ENCODE measurements at regions not wholly inside any gene's neighbourhood (a gene's known extent, or its start where the extent isn't known, plus 50 kb on each side); places are given as distances from the start of the nearest gene placed in this dataset.
A peak's percentile ranks its signal among the peaks of the same experiment; 100 is the strongest.

DNA sequence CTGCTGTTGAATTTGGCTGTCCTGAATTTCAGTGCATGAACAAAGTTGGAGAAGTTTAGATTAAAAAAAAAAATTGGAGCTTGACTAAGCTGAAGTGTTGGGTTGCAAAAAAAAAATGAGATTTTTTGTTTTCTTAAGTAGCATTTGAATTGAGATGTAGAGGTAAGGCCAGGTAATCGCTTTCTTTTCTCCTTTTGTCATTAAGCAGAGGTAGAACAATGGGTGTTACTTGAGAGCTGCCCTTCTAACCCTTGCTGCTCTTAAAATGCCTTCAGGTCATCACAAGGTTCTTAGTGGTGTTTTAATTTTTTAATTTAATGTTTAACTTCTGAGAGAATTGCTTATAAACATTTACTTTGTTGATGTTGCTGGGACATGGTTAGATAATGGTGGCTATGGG lies 84.1 kb upstream of the PRDM1 start:
- no peaks in the 10 kb centered on the region for H3K4me1 Mint-ChIP-seq (ENCODE audit: low read depth)
- DNase-seq (no peak), ATAC-seq (no peak)
- ChIA-PET CTCF (interaction anchor here (0.6 kb wide), 1 partner anchor 54 kb away, joined by 3 read pairs; no protein-coding TSS in a partner anchor), POLR2A (no interaction called here)
- no peak overlapping the region for H3K27ac Mint-ChIP-seq
- no peaks in the 10 kb centered on the region for H3K9me3 Mint-ChIP-seq (ENCODE audit: insufficient read depth)
- no peaks in the 10 kb centered on the region for H3K36me3 Mint-ChIP-seq (ENCODE audit: low read depth)
- no peak overlapping the region for H3K4me3 Mint-ChIP-seq
- H3K27me3 Mint-ChIP-seq (ENCODE audit: low read depth) = peaks cover 54% of the 10 kb centered on the region

- H3K4me3 Mint-ChIP-seq = no peak overlapping the region
- H3K4me1 Mint-ChIP-seq (ENCODE audit: low read depth) = no peaks in the 10 kb centered on the region
- no peaks in the 10 kb centered on the region for H3K9me3 Mint-ChIP-seq (ENCODE audit: insufficient read depth)
- POLR2A ChIA-PET = no interaction called here
- CTCF ChIA-PET = no interaction called here
- no peak for DNase-seq
- H3K27me3 Mint-ChIP-seq (ENCODE audit: low read depth) = peaks cover 59% of the 10 kb centered on the region
- no peaks in the 10 kb centered on the region for H3K36me3 Mint-ChIP-seq (ENCODE audit: low read depth)
- ATAC-seq = no peak
- H3K27ac Mint-ChIP-seq = no peak overlapping the region
Observed at GRCh38 chr6:106000935-106001334, 85.2 kb upstream of the PRDM1 start.

GRCh38 chr6:105997482-105997881 lies 88.7 kb upstream of the PRDM1 start:
- ChIA-PET POLR2A (no interaction called here), CTCF (interaction anchor here (0.6 to 1.9 kb wide), 3 partner anchors 21 to 566 kb away, joined by 3 to 5 read pairs (median 4); no protein-coding TSS in a partner anchor)
- no peak for DNase-seq
- Mint-ChIP-seq H3K4me3 (no peak overlapping the region), H3K27ac (no peak overlapping the region), H3K4me1 (ENCODE audit: low read depth) (peaks cover 22% of the 10 kb centered on the region), H3K36me3 (ENCODE audit: low read depth) (no peaks in the 10 kb centered on the region), H3K27me3 (ENCODE audit: low read depth) (peaks cover 52% of the 10 kb centered on the region), H3K9me3 (ENCODE audit: insufficient read depth) (no peaks in the 10 kb centered on the region)
- ATAC-seq = no peak

DNA sequence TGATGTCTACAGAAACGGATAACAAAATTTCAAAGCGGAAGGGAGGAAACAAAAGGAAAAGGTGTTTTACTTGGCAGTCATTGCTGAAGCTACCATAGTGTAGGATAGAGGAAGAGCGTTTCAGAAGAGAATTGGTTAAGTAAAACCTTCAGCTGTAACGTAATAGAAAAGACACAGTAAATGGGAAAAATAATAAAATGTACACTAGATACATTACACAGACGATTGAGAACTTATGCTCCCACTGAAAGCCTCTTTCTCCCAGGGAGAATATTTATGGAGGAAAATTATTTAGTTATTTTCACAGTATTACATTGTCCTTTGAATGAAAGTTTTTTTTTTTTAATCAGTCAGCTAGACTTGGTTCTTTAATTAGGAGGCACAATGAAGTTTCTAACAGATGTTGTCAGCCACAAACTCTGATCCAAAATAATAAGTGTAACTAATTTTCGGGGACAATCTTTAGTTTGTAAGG lies 90.7 kb upstream of the PRDM1 start:
- Mint-ChIP-seq H3K9me3 (ENCODE audit: insufficient read depth) (no peaks in the 10 kb centered on the region), H3K36me3 (ENCODE audit: low read depth) (peaks cover 2% of the 10 kb centered on the region), H3K4me3 (peak overlapping the region; percentile 82), H3K27ac (no peak overlapping the region), H3K27me3 (ENCODE audit: low read depth) (peaks cover 49% of the 10 kb centered on the region), H3K4me1 (ENCODE audit: low read depth) (peaks cover 34% of the 10 kb centered on the region)
- ATAC-seq (no peak), DNase-seq (no peak)
- ChIA-PET POLR2A (interaction anchor here (1.2 kb wide), 1 partner anchor 185 kb away, joined by 3 read pairs; no protein-coding TSS in a partner anchor), CTCF (interaction anchor here (1.3 to 1.9 kb wide), 2 partner anchors 88 to 564 kb away, joined by 3 to 4 read pairs; no protein-coding TSS in a partner anchor)

DNA sequence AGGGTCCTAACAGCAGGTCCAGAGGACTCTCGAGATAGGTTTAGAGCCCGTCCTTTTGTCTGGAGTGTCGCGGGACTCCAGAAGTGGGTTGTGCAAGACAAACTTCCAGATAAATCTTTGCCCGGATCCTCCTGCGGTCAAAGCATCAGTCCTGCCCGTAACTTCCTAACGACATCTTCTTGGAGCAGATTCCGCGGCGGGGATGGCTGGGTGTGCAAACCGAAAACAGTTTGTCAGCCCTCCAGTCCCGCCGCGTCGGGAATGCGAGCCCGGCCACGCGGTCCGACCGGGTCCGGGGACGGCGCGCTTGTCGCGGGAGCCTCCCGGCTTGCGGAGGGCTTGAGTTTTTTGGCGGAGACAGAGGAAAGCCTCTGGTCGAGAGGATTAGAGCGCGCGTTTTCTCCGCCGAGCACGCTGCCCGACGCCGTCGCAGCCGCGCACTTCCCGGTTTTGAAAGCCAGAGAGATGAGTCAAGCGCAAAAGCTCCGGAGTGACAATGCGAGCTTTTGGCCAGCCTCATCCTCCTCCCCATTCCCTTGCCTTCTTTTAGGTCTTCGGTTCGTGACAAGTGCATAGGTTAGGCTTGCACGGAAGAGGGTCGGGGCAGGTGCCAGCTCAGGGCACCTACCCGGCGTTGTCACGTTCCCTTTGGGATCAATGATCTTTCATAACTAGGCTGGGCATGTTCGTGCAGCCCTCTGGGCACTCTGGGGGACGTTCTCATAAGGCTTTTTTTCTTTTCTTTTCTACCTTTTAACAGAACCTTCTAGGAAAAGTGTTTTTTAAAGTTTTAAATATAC lies 91.3 kb upstream of the PRDM1 start:
- H3K27ac Mint-ChIP-seq = peak overlapping the region; percentile 80
- POLR2A ChIA-PET = interaction anchor here (0.6 to 3.6 kb wide), 4 partner anchors 12 to 184 kb away, joined by 3 to 23 read pairs (median 3); no protein-coding TSS in a partner anchor
- peak overlapping the region; percentile 82 for H3K4me3 Mint-ChIP-seq
- H3K36me3 Mint-ChIP-seq (ENCODE audit: low read depth) = peaks cover 2% of the 10 kb centered on the region
- H3K4me1 Mint-ChIP-seq (ENCODE audit: low read depth) = peaks cover 40% of the 10 kb centered on the region
- ATAC-seq = peak; percentile 12
- CTCF ChIA-PET = interaction anchor here (0.9 to 3.1 kb wide), 5 partner anchors 12 to 563 kb away, joined by 3 to 28 read pairs (median 4); no protein-coding TSS in a partner anchor
- DNase-seq = peak; percentile 55
- H3K27me3 Mint-ChIP-seq (ENCODE audit: low read depth) = peaks cover 55% of the 10 kb centered on the region
- H3K9me3 Mint-ChIP-seq (ENCODE audit: insufficient read depth) = no peaks in the 10 kb centered on the region

GRCh38 chr6:105994118-105994590 lies 92.0 kb upstream of the PRDM1 start:
- Mint-ChIP-seq H3K4me1 (ENCODE audit: low read depth) (peaks cover 40% of the 10 kb centered on the region), H3K27me3 (ENCODE audit: low read depth) (peaks cover 58% of the 10 kb centered on the region), H3K4me3 (peak overlapping the region; percentile 82), H3K27ac (peak overlapping the region; percentile 80), H3K9me3 (ENCODE audit: insufficient read depth) (no peaks in the 10 kb centered on the region), H3K36me3 (ENCODE audit: low read depth) (peaks cover 2% of the 10 kb centered on the region)
- ChIA-PET CTCF (interaction anchor here (0.9 to 3.4 kb wide), 9 partner anchors 12 to 563 kb away, joined by 3 to 28 read pairs (median 7); no protein-coding TSS in a partner anchor), POLR2A (interaction anchor here (0.6 to 4.1 kb wide), 6 partner anchors 11 to 183 kb away, joined by 3 to 27 read pairs (median 3); no protein-coding TSS in a partner anchor)
- peak; percentile 59 for ATAC-seq
- peak; percentile 66 for DNase-seq

DNA sequence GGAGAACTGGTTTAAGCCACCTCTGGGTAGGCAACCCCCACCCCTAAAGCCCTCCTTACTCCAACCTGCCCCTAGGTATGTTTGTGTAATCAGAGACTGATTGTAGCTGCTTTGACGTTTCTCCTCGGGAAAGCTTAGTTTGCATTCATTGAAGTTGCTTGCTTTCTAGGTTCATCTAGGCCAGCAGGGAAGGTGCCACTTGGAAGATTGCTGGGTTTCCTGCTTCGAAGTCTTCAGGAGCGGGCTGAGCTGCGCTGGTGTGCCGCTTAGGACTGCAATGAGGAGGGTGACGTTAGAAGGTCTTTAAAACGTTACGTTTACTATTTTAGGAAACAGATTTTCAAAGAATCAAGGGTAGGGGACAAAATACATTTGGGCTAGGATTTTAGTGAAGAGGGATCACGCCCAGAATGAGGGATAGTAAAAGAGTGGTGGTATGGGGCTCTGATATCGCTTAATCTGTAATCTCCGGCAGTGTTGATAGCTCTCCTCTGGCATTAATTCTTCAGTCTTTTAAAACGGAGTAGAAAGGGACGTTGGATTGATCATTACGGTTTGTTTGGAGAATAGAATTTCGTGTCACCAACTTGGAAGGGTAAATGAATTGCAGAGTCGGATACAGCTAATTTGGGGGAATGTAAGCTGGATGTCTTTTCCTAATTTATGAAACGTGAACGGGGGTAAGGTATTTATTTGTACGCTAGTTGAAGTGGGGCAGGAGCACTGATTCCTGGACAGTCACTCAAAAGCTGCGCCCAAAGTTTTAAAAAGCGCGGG lies 92.6 kb upstream of the PRDM1 start:
- POLR2A ChIA-PET = interaction anchor here (0.6 to 4.1 kb wide), 8 partner anchors 11 to 347 kb away, joined by 3 to 27 read pairs (median 4); no protein-coding TSS in a partner anchor
- CTCF ChIA-PET = interaction anchor here (0.6 to 3.4 kb wide), 16 partner anchors 11 to 562 kb away, joined by 3 to 28 read pairs (median 4); partner anchors contain the start of gene PRDM1
- peak overlapping the region; percentile 53 for H3K27ac Mint-ChIP-seq
- H3K9me3 Mint-ChIP-seq (ENCODE audit: insufficient read depth) = no peaks in the 10 kb centered on the region
- no peak for ATAC-seq
- H3K27me3 Mint-ChIP-seq (ENCODE audit: low read depth) = peaks cover 63% of the 10 kb centered on the region
- H3K4me3 Mint-ChIP-seq = peak overlapping the region; percentile 82
- H3K4me1 Mint-ChIP-seq (ENCODE audit: low read depth) = peaks cover 40% of the 10 kb centered on the region
- peaks cover 2% of the 10 kb centered on the region for H3K36me3 Mint-ChIP-seq (ENCODE audit: low read depth)
- no peak for DNase-seq

- ChIA-PET CTCF (interaction anchor here (0.8 to 3.4 kb wide), 18 partner anchors 10 to 561 kb away, joined by 3 to 28 read pairs (median 4); partner anchors contain the start of gene PRDM1), POLR2A (interaction anchor here (0.6 to 4.1 kb wide), 11 partner anchors 10 to 1964 kb away, joined by 3 to 27 read pairs (median 4); partner anchors contain the start of gene PRDM1)
- peak overlapping the region; percentile 90 for H3K27ac Mint-ChIP-seq
- peaks cover 49% of the 10 kb centered on the region for H3K4me1 Mint-ChIP-seq (ENCODE audit: low read depth)
- peak overlapping the region; percentile 95 for H3K4me3 Mint-ChIP-seq
- peak; percentile 90 for ATAC-seq
- peaks cover 64% of the 10 kb centered on the region for H3K27me3 Mint-ChIP-seq (ENCODE audit: low read depth)
- H3K36me3 Mint-ChIP-seq (ENCODE audit: low read depth) = peaks cover 2% of the 10 kb centered on the region
- DNase-seq = peak; percentile 92
- H3K9me3 Mint-ChIP-seq (ENCODE audit: insufficient read depth) = no peaks in the 10 kb centered on the region
Observed at GRCh38 chr6:105992315-105992961, 93.7 kb upstream of the PRDM1 start.

- Mint-ChIP-seq H3K4me3 (peak overlapping the region; percentile 95), H3K9me3 (ENCODE audit: insufficient read depth) (no peaks in the 10 kb centered on the region), H3K27ac (peak overlapping the region; percentile 90), H3K36me3 (ENCODE audit: low read depth) (peaks cover 2% of the 10 kb centered on the region), H3K27me3 (ENCODE audit: low read depth) (peaks cover 65% of the 10 kb centered on the region), H3K4me1 (ENCODE audit: low read depth) (peaks cover 54% of the 10 kb centered on the region)
- peak; percentile 20 for ATAC-seq
- DNase-seq = peak; percentile 46
- CTCF ChIA-PET = interaction anchor here (0.8 to 3.4 kb wide), 15 partner anchors 9 to 560 kb away, joined by 3 to 28 read pairs (median 4); partner anchors contain the start of gene PRDM1
- POLR2A ChIA-PET = interaction anchor here (0.8 to 4.1 kb wide), 9 partner anchors 10 to 509 kb away, joined by 3 to 27 read pairs (median 4); partner anchors contain the start of gene PRDM1
Observed at GRCh38 chr6:105991561-105992314, 94.4 kb upstream of the PRDM1 start.

- Mint-ChIP-seq H3K9me3 (ENCODE audit: insufficient read depth) (no peaks in the 10 kb centered on the region), H3K36me3 (ENCODE audit: low read depth) (peaks cover 2% of the 10 kb centered on the region), H3K27ac (no peak overlapping the region), H3K4me3 (no peak overlapping the region), H3K27me3 (ENCODE audit: low read depth) (peaks cover 62% of the 10 kb centered on the region), H3K4me1 (ENCODE audit: low read depth) (peaks cover 62% of the 10 kb centered on the region)
- ChIA-PET CTCF (interaction anchor here (0.7 to 2.0 kb wide), 3 partner anchors 233 to 558 kb away, joined by 3 to 8 read pairs (median 3); no protein-coding TSS in a partner anchor), POLR2A (interaction anchor here (4.1 kb wide), 1 partner anchor 8 kb away, joined by 27 read pairs; no protein-coding TSS in a partner anchor)
- DNase-seq (no peak), ATAC-seq (no peak)
Observed at GRCh38 chr6:105990151-105990550, 96.0 kb upstream of the PRDM1 start.

Data from activated CD8-positive, alpha-beta T cell treated with anti-CD3 and anti-CD28 coated beads, Interleukin-2, amount 10 ng/mL, durations not matched to agents 7 days and 5 days (primary cell).